GM18505 (cell line): ENCODE measurements at regions not wholly inside any gene's neighbourhood (a gene's known extent, or its start where the extent isn't known, plus 50 kb on each side); places are given as distances from the start of the nearest gene placed in this dataset.

Experiments
- ATAC-seq: cut with Tn5 transposase; IDR thresholded peaks from one replicate; pipeline ENCODE4 v1.9.1; 2021; ENCODE audit not compliant: unreplicated experiment
- POLR2A ChIP-seq: IDR thresholded peaks from 4 replicates; pipeline ENCODE4 v1.6.1; 2011; ENCODE audit warnings: borderline replicate concordance; ENCODE audit not compliant: insufficient read depth, insufficient read length; ENCODE audit errors: extremely low read depth

DNA sequence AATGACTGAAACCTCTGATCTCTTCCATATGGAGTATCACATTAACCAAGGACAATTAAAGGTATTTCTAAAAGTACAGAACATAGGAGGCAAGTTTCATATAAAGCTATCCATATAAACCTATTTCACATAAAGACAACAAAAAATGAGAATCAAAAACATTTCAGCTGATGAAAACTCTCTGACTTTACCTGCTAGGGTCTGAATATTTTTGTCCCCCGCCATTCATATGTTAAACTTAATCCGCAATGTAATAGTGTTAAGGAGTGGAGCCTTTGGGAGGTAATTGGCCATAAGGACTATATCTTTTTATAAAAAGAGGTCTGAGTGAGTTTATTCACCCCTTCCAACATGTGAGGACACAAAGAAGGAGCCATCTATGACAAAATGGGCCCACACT, 788.5 kb downstream of the DTWD2 start:
- ATAC-seq, result no peak
- TF ChIP-seq POLR2A, result no peak

GRCh38 chr5:118196229-118196628, 792.1 kb downstream of the DTWD2 start:
- TF ChIP-seq POLR2A, result no peak
- no peak for ATAC-seq

GRCh38 chr5:118195211-118195610, 793.1 kb downstream of the DTWD2 start:
- no peak for TF ChIP-seq POLR2A

GRCh38 chr5:118193194-118193905, 795.0 kb downstream of the DTWD2 start:
- no peak for TF ChIP-seq POLR2A
- ATAC-seq, result no peak

More at GRCh38 chr5:118195211-118195610, 793.1 kb downstream of the DTWD2 start:
- no peak for ATAC-seq

- no peak for TF ChIP-seq POLR2A
- no peak for ATAC-seq
Measured at GRCh38 chr5:118185018-118185417, 803.3 kb downstream of the DTWD2 start.

GRCh38 chr5:118176146-118176545, 812.2 kb downstream of the DTWD2 start:
- no peak for ATAC-seq
- no peak for TF ChIP-seq POLR2A

GRCh38 chr5:118174671-118175070, 813.7 kb downstream of the DTWD2 start:
- no peak for ATAC-seq
- TF ChIP-seq POLR2A, result no peak

GRCh38 chr5:118173340-118173739, 815.0 kb downstream of the DTWD2 start:
- no peak for TF ChIP-seq POLR2A
- no peak for ATAC-seq

DNA sequence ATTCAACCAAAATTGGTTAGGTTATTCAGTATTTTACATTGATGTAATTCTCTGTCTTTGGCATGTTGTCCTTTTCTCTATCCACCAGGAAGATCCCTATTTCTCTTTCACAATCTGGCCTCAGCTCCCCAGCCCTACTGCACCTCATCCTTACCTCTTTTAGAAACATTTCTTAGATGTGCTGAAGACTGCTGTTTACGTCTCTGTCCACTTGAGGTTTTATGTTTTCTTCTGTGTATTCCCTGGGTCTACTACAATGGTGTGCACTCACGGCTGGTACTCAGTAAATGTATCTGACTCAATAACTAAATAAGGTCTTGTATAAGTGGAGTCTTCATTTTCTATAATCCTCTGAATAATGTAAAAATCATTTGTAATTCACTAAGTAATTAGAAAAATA, 822.7 kb downstream of the DTWD2 start:
- TF ChIP-seq POLR2A, result no peak
- ATAC-seq, result no peak

DNA sequence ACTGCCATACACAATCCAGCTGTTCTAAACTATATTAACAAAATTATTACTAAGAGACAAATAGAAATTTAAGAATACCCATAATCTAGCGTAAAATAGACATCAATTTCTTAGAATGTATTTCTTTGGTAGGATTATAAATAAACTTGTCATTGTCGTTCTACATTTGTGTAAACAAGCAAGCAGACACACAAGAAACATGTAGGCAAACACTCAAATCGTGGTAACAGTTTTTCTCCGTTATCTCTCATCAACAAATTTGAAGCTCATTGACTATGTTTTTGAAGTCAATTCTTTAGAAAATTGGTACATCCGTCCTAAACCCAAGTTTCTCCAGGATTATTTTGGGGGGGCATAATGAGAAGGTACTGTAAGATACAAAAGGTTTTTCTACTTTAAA, 832.2 kb downstream of the DTWD2 start:
- no peak for TF ChIP-seq POLR2A
- no peak for ATAC-seq

- TF ChIP-seq POLR2A, result no peak
- no peak for ATAC-seq
Measured at GRCh38 chr5:118146824-118147223, 841.5 kb downstream of the DTWD2 start.

DNA sequence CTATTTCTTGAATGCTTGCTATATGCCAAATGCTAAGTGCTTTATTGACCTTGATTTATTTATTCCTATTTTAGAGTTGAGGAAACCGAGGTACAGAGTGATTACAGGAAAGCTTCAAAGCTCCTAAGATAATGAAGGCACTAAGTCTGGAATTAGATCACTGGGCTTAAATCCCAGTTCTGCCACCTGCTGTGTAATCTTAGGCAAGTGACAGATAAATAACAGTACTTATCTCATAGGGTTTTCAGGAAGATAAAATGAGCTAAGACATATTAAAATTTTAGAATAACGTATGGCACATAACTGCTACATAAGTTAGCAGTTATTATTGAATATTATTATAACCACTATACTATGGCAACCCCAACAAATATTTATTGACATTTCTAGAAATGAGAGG, 843.8 kb downstream of the DTWD2 start:
- no peak for TF ChIP-seq POLR2A

GRCh38 chr5:118139361-118139760, 849.0 kb downstream of the DTWD2 start:
- TF ChIP-seq POLR2A, result no peak
- no peak for ATAC-seq

More for the DNA sequence above, 843.8 kb downstream of the DTWD2 start:
- ATAC-seq, result no peak

DNA sequence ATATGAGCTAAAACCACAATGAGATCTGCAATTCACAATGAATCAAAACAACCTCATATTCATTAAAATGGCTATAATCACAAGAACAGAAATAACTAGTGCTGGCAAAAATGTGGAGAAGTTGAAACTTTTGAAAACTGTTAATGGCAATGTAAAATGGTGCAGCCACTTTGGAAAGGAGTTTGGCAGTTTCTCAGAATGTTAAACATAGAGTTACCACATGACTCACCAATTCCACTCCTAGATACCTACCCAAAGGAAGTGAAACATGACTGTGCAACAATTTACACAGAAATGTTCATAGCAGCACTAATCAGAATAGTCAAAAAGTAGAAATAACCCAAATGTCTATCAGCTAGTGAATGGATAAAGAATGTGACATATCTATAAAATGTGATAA, 862.2 kb downstream of the DTWD2 start:
- TF ChIP-seq POLR2A, result no peak
- no peak for ATAC-seq

- TF ChIP-seq POLR2A, result no peak
- ATAC-seq, result no peak
Measured at GRCh38 chr5:118125687-118126086, 862.7 kb downstream of the DTWD2 start.
